Large intestine (tissue), 3 donors: ENCODE measurements at regions not wholly inside any gene's neighbourhood (a gene's known extent, or its start where the extent isn't known, plus 50 kb on each side); places are given as distances from the start of the nearest gene placed in this dataset.
"Not testable (repeated sequence)": the region's sequence is repeated elsewhere in the genome, so short reads cannot be mapped to it uniquely, and the experiment has no call there.

Source experiments
- DNase-seq, 2 donors: peaks; one replicate each; pipeline versions ENCODE4 v3.0.0 to v3.0.0-alpha.2; 2013
- H3K27ac ChIP-seq: one replicate; pipeline ENCODE4 v1.5.1; 2013; ENCODE audit warnings: low read length
- H3K27me3 ChIP-seq: 2 replicates; pipeline ENCODE4 v1.6.1; 2013; ENCODE audit warnings: low read length; ENCODE audit not compliant: control insufficient read depth, insufficient read depth
- H3K36me3 ChIP-seq: 2 replicates; pipeline ENCODE4 v1.6.1; 2013; ENCODE audit warnings: low read length; ENCODE audit not compliant: control insufficient read depth, insufficient read depth
- H3K4me1 ChIP-seq: one replicate; pipeline ENCODE4 v1.6.1; 2013; ENCODE audit warnings: low read length; ENCODE audit not compliant: control insufficient read depth, insufficient read depth
- H3K4me3 ChIP-seq: one replicate; pipeline ENCODE4 v1.5.1; 2013; ENCODE audit warnings: low read length
- H3K9me3 ChIP-seq: one replicate; pipeline ENCODE4 v1.6.1; 2013; ENCODE audit warnings: mild to moderate bottlenecking, low read depth, low read length, moderate library complexity; ENCODE audit not compliant: control insufficient read depth
- WGBS: methylation state at CpG from one replicate; pipeline ENCODE4 v1.1.5; 2013; ENCODE audit warnings: low lambda C conversion rate; ENCODE audit not compliant: insufficient coverage; 5-methylcytosine and 5-hydroxymethylcytosine counted together

- no peaks in the 10 kb centered on the region for H3K9me3 ChIP-seq
- no peak overlapping the region for H3K27ac ChIP-seq
- WGBS: 86% methylated on average over 2 of the region's 5 CpGs
- no peak overlapping the region for H3K4me3 ChIP-seq
- H3K4me1 ChIP-seq: no peaks in the 10 kb centered on the region
- H3K36me3 ChIP-seq: no peaks in the 10 kb centered on the region
- peak in 1 of 2 donors; percentile 43 for DNase-seq
- H3K27me3 ChIP-seq: no peaks in the 10 kb centered on the region
These were observed 116.5 kb downstream of the TTC6 start for GRCh38 chr14:37711831-37712475.

DNA sequence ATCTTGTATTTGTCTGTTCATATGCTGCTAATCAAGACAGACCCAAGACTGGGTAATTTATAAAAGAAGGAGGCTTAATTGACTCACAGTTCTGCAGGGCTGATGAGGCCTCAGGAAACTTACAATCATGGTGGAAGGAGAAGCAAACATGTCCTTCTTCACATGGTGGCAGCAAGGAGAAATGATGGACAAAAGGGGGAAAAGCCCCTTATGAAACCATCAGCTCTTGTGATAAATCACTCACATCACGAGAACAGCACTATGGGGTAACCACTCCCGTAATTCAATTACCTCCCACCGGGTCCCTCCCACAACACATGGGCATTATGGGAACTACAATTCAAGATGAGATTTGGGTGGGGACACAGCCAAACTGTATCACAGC is 117.0 kb downstream of the TTC6 start:
- H3K36me3 ChIP-seq, H3K9me3 ChIP-seq, H3K4me3 ChIP-seq, H3K4me1 ChIP-seq, DNase-seq, H3K27me3 ChIP-seq, H3K27ac ChIP-seq: not testable (repeated sequence)
- whole genome bisulfite sequencing: no CpG with 5 or more reads among the region's 3 CpGs

DNA sequence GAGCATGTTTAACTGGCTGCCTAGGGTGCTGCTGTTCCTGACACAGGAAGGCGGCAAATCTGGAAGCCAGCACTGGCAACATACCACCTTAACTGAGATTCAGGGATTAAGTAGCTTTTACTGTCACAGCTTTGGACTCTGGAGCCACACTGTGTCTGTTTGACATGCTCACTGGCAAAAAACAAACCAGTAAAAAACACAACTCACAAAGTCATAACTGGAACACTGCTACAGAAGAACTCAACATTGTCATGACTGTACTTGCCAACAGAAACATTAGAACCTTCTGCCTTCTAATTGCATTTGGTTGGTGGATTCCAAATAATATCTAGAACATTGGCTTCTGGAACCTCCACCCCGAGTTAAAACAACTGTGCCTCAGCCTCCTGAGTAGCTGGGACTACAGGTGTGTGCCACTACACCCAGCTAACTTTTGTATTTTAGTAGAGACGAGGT is 117.6 kb downstream of the TTC6 start:
- Histone ChIP-seq H3K27ac (no peak overlapping the region), H3K4me3 (no peak overlapping the region), H3K27me3 (no peaks in the 10 kb centered on the region), H3K36me3 (no peaks in the 10 kb centered on the region), H3K9me3 (no peaks in the 10 kb centered on the region), H3K4me1 (no peaks in the 10 kb centered on the region)
- no peak for DNase-seq
- no CpG with 5 or more reads among the region's 3 CpGs for WGBS

DNA sequence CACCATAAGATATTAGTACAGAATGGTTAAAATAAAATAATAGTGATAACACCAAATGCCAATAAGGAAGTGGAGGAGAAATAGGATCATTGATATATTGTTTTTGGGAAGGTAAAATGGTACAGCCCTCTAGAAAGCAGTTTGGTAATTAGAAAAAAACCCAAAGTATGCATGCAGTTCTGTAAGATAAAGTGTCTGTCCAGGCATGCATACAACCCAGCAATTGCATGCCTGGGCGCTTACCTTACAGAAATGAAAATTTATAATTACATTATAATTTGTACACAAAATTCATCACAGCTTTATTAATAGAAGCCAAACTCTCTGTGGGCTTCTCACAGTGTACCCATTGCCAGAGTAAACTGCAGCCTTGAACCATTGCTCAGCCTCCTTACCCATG is 124.7 kb downstream of the TTC6 start:
- H3K9me3 ChIP-seq: no peaks in the 10 kb centered on the region
- no peaks in the 10 kb centered on the region for H3K36me3 ChIP-seq
- H3K27ac ChIP-seq: no peak overlapping the region
- DNase-seq: no peak
- H3K4me3 ChIP-seq: no peak overlapping the region
- no peaks in the 10 kb centered on the region for H3K4me1 ChIP-seq
- WGBS: no CpG with 5 or more reads among the region's 1 CpG
- no peaks in the 10 kb centered on the region for H3K27me3 ChIP-seq

DNA sequence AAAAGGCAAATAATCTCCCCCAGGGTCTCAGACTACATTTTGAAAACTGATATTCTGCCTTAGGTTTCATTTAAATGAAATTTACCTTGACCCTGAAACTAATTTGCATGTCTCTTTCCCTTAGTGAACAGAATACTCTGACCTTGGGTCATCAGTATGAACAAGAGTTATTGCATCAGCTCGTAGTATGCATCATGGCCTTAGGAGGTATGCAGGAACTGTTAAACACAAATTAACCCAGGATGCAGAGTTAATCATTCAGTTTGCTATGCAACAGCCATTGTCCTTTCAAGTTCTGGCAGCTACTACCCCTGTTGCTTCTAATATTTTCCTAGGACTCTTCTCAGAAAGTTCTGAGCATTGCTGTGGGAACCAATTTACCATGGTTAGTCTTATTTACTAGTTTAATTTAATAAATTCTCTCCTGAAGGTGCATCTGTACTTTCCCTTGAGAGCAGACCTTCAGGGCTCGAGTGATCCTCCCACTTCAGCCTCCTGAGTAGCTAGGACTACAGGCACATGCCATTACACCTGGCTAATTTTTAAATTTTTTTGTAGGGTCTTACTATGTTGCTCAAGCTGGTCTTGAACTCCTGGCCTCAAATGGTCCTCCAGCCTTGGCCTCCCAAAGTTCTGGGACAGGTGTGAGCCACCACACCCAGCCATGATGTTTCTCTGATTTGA is 126.7 kb downstream of the TTC6 start:
- no CpG with 5 or more reads among the region's 2 CpGs for WGBS
- DNase-seq: no peak
- Histone ChIP-seq H3K27me3 (no peaks in the 10 kb centered on the region), H3K4me1 (no peaks in the 10 kb centered on the region), H3K36me3 (no peaks in the 10 kb centered on the region), H3K4me3 (no peak overlapping the region), H3K27ac (no peak overlapping the region), H3K9me3 (no peaks in the 10 kb centered on the region)

DNA sequence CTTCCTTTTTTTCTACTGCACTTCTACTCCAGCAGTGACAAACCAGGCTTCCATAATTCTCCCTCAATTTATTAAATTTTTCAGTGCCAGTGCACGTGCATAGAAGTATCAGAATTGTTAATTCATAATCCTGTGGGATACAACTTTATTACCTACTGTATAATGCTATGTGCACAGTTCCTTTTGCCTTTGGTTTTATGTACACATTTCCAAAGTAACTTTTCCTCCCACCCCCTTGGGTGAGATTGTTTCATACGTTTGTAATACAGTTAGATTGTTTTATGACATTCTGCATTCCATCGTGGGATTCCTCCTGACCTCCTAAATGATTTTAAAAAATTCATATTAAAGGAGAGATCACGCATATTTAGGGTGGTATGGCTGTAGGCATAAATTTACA is 128.1 kb downstream of the TTC6 start:
- Histone ChIP-seq H3K9me3 (no peaks in the 10 kb centered on the region), H3K27ac (no peak overlapping the region), H3K27me3 (no peaks in the 10 kb centered on the region), H3K36me3 (no peaks in the 10 kb centered on the region), H3K4me3 (no peak overlapping the region), H3K4me1 (no peaks in the 10 kb centered on the region)
- DNase-seq: no peak
- WGBS: 69% methylated on average over 4 of the region's 4 CpGs

GRCh38 chr14:37726708-37727107 is 131.3 kb downstream of the TTC6 start:
- no peak for DNase-seq
- Histone ChIP-seq H3K36me3 (no peaks in the 10 kb centered on the region), H3K27me3 (no peaks in the 10 kb centered on the region), H3K4me1 (no peaks in the 10 kb centered on the region), H3K27ac (no peak overlapping the region), H3K4me3 (no peak overlapping the region), H3K9me3 (no peaks in the 10 kb centered on the region)

GRCh38 chr14:37729218-37729617 is 133.8 kb downstream of the TTC6 start:
- Histone ChIP-seq H3K36me3 (no peaks in the 10 kb centered on the region), H3K27ac (no peak overlapping the region), H3K4me3 (no peak overlapping the region), H3K4me1 (no peaks in the 10 kb centered on the region), H3K27me3 (no peaks in the 10 kb centered on the region), H3K9me3 (no peaks in the 10 kb centered on the region)
- DNase-seq: no peak
- no CpG with 5 or more reads among the region's 2 CpGs for WGBS

- H3K36me3 ChIP-seq: no peaks in the 10 kb centered on the region
- WGBS: 57% methylated on average over 1 of the region's 4 CpGs
- H3K9me3 ChIP-seq: no peaks in the 10 kb centered on the region
- no peaks in the 10 kb centered on the region for H3K4me1 ChIP-seq
- no peak overlapping the region for H3K4me3 ChIP-seq
- H3K27ac ChIP-seq: no peak overlapping the region
- H3K27me3 ChIP-seq: no peaks in the 10 kb centered on the region
- no peak for DNase-seq
These were observed 135.7 kb downstream of the TTC6 start for GRCh38 chr14:37731094-37731493.

DNA sequence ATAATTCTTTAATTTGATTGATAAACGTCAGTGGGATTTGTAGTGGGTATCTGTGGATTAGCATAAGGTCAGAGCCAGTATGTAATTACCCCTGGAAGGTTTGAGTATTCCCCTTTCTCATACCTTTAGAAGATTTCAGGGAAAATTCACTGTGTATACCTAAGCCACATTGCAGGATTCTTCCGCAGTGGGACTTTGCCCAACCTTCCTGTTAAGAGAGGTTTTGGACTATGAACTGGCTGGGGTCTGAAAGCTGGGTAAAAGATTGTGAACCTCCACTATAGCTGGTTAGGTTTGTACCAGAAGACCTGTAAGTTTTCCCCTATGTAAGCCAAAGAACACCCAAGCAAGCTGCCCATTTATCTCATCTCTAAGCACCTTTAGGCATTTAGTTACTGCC is 150.2 kb downstream of the TTC6 start:
- no peak overlapping the region for H3K4me3 ChIP-seq
- no peaks in the 10 kb centered on the region for H3K27me3 ChIP-seq
- no peak for DNase-seq
- WGBS: no CpG with 5 or more reads among the region's 2 CpGs
- H3K9me3 ChIP-seq: no peaks in the 10 kb centered on the region
- H3K27ac ChIP-seq: no peak overlapping the region
- H3K4me1 ChIP-seq: no peaks in the 10 kb centered on the region
- H3K36me3 ChIP-seq: no peaks in the 10 kb centered on the region
